DND-41 (cell line): ENCODE measurements at regions not wholly inside any gene's neighbourhood (a gene's known extent, or its start where the extent isn't known, plus 50 kb on each side); places are given as distances from the start of the nearest gene placed in this dataset.
A peak's percentile ranks its signal among the peaks of the same experiment; 100 is the strongest.

Experiments used
- ATAC-seq: fragments of 200-7000 bp; cut with Tn5 transposase; 3 replicates; pipeline ENCODE4 v1.9.1; 2021; ENCODE audit warnings: low read depth; ENCODE audit not compliant: insufficient read depth
- DNase-seq: peaks from one replicate; pipeline ENCODE4 v3.0.0-alpha.2; 2020
- H2AFZ ChIP-seq: 2 replicates; pipeline ENCODE4 v1.6.0; 2012; ENCODE audit warnings: low read depth, low read length
- H3K27ac ChIP-seq: 2 replicates; pipeline ENCODE4 v1.5.1; 2012; ENCODE audit warnings: low read length, inconsistent platforms
- H3K27me3 ChIP-seq: fragments of 200-600 bp; sonication (generic); 2 replicates; pipeline ENCODE4 v1.6.0; 2012; ENCODE audit warnings: low read length, mild to moderate bottlenecking, inconsistent platforms; ENCODE audit not compliant: insufficient read depth, poor library complexity
- H3K36me3 ChIP-seq: 2 replicates; pipeline ENCODE4 v1.5.1; 2012; ENCODE audit warnings: low read length, inconsistent platforms; ENCODE audit not compliant: insufficient read depth
- H3K4me1 ChIP-seq: 2 replicates; pipeline ENCODE4 v1.5.1; 2012; ENCODE audit warnings: mild to moderate bottlenecking, low read length; ENCODE audit not compliant: insufficient read depth
- H3K4me2 ChIP-seq: 2 replicates; pipeline ENCODE4 v1.6.0; 2012; ENCODE audit warnings: mild to moderate bottlenecking, moderate library complexity, low read length, inconsistent platforms; ENCODE audit not compliant: insufficient read depth
- H3K4me3 ChIP-seq, 2 experiments: fragments of 200-600 bp in 1 of 2; shearing (Covaris generic) in 1 of 2; 2 replicates each; pipeline ENCODE4 v1.5.1; 2012 to 2016; ENCODE audit warnings: inconsistent platforms in 2 of 2, low read length in 2 of 2, mild to moderate bottlenecking in 2 of 2, low read depth in 1 of 2, moderate library complexity in 1 of 2
- H3K79me2 ChIP-seq: 2 replicates; pipeline ENCODE4 v1.6.0; 2012; ENCODE audit warnings: low read length, inconsistent platforms; ENCODE audit not compliant: insufficient read depth
- H3K9ac ChIP-seq: 2 replicates; pipeline ENCODE4 v1.6.0; 2012; ENCODE audit warnings: low read depth, mild to moderate bottlenecking, inconsistent platforms, low read length, moderate library complexity
- H3K9me3 ChIP-seq: 2 replicates; pipeline ENCODE4 v1.5.1; 2012; ENCODE audit warnings: low read length, moderate library complexity, mild to moderate bottlenecking, inconsistent platforms; ENCODE audit not compliant: insufficient read depth, severe bottlenecking
- H4K20me1 ChIP-seq: 2 replicates; pipeline ENCODE4 v1.6.0; 2012; ENCODE audit warnings: low read length; ENCODE audit not compliant: insufficient read depth
- CTCF ChIP-seq: IDR thresholded peaks from 2 replicates; pipeline ENCODE4 v1.5.1; 2012; ENCODE audit warnings: borderline replicate concordance, low read length, moderate library complexity, mild to moderate bottlenecking; ENCODE audit not compliant: poor library complexity, severe bottlenecking; ENCODE audit errors: extremely low read depth
- EZH2 ChIP-seq: IDR thresholded peaks from 3 replicates; pipeline ENCODE4 v1.6.1; 2012; ENCODE audit warnings: borderline replicate concordance, low read depth, mild to moderate bottlenecking, moderate library complexity, low read length, inconsistent platforms; ENCODE audit not compliant: severe bottlenecking

GRCh38 chr3:81998139-81998755 is 236.8 kb upstream of the GBE1 start:
- no peak for DNase-seq
- H3K27me3 ChIP-seq: no peaks in the 10 kb centered on the region
- no peaks in the 10 kb centered on the region for H3K36me3 ChIP-seq
- no peak for TF ChIP-seq EZH2
- TF ChIP-seq CTCF: no peak
- H3K4me3 ChIP-seq: no peak overlapping the region
- no peak for ATAC-seq
- H3K4me2 ChIP-seq: no peak overlapping the region
- H3K9ac ChIP-seq: no peak overlapping the region
- H3K79me2 ChIP-seq: no peaks in the 10 kb centered on the region
- H3K9me3 ChIP-seq: no peaks in the 10 kb centered on the region
- no peaks in the 10 kb centered on the region for H4K20me1 ChIP-seq
- H2AFZ ChIP-seq: no peak overlapping the region
- H3K4me1 ChIP-seq: no peaks in the 10 kb centered on the region
- no peak overlapping the region for H3K27ac ChIP-seq

- ATAC-seq: no peak
- Histone ChIP-seq H4K20me1 (no peaks in the 10 kb centered on the region), H3K4me3 (no peak overlapping the region)
Measured at GRCh38 chr3:81997390-81997789, 235.9 kb upstream of the GBE1 start.

GRCh38 chr3:81995329-81995728 is 233.9 kb upstream of the GBE1 start:
- ATAC-seq: no peak
- no peaks in the 10 kb centered on the region for H4K20me1 ChIP-seq
- no peak for DNase-seq
- H3K27ac ChIP-seq: no peak overlapping the region
- H3K4me3 ChIP-seq: no peak overlapping the region
- H3K79me2 ChIP-seq: no peaks in the 10 kb centered on the region
- H3K9ac ChIP-seq: no peak overlapping the region
- H3K4me2 ChIP-seq: no peak overlapping the region
- H3K9me3 ChIP-seq: peaks cover 2% of the 10 kb centered on the region
- no peaks in the 10 kb centered on the region for H3K27me3 ChIP-seq
- 0 out of 2 replicates have a peak overlapping the region, but pooled peaks have one; percentile 22 for H2AFZ ChIP-seq
- H3K4me1 ChIP-seq: no peaks in the 10 kb centered on the region
- H3K36me3 ChIP-seq: no peaks in the 10 kb centered on the region
- TF ChIP-seq EZH2: no peak
- peak; percentile 17 for TF ChIP-seq CTCF

More at GRCh38 chr3:81997390-81997789, 235.9 kb upstream of the GBE1 start:
- Histone ChIP-seq H3K9ac (no peak overlapping the region), H3K4me1 (no peaks in the 10 kb centered on the region), H3K27ac (no peak overlapping the region), H3K4me2 (no peak overlapping the region), H3K27me3 (no peaks in the 10 kb centered on the region), H2AFZ (no peak overlapping the region), H3K79me2 (no peaks in the 10 kb centered on the region), H3K9me3 (no peaks in the 10 kb centered on the region), H3K36me3 (no peaks in the 10 kb centered on the region)
- TF ChIP-seq CTCF: no peak
- no peak for DNase-seq

- Histone ChIP-seq H3K9me3 (peaks cover 2% of the 10 kb centered on the region), H3K4me1 (no peaks in the 10 kb centered on the region), H3K4me3 (no peak overlapping the region), H3K9ac (no peak overlapping the region), H3K36me3 (no peaks in the 10 kb centered on the region), H3K79me2 (no peaks in the 10 kb centered on the region), H3K4me2 (no peak overlapping the region), H2AFZ (no peak overlapping the region), H3K27me3 (no peaks in the 10 kb centered on the region), H4K20me1 (no peaks in the 10 kb centered on the region), H3K27ac (no peak overlapping the region)
- ATAC-seq: no peak
- TF ChIP-seq CTCF: no peak
- TF ChIP-seq EZH2: no peak
- no peak for DNase-seq
Measured at GRCh38 chr3:81989758-81990157, 228.3 kb upstream of the GBE1 start.
